GM19452 (cell line): ENCODE measurements at regions not wholly inside any gene's neighbourhood (a gene's known extent, or its start where the extent isn't known, plus 50 kb on each side); places are given as distances from the start of the nearest gene placed in this dataset.

Source experiments
- ATAC-seq: cut with Tn5 transposase; IDR thresholded peaks from one replicate; pipeline ENCODE4 v1.9.1; 2021; ENCODE audit not compliant: unreplicated experiment

- no peak for ATAC-seq
These were observed 323.4 kb downstream of the CDC14C start for GRCh38 chr7:49247759-49248158.

GRCh38 chr7:49255054-49255453, 330.7 kb downstream of the CDC14C start:
- ATAC-seq = no peak

GRCh38 chr7:49260538-49260937, 336.2 kb downstream of the CDC14C start:
- no peak for ATAC-seq

GRCh38 chr7:49261928-49262327, 337.6 kb downstream of the CDC14C start:
- no peak for ATAC-seq

- ATAC-seq = no peak
These were observed 340.2 kb downstream of the CDC14C start for GRCh38 chr7:49264530-49264929.

GRCh38 chr7:49273897-49274296, 349.6 kb downstream of the CDC14C start:
- ATAC-seq = no peak

GRCh38 chr7:49279891-49280290, 355.5 kb downstream of the CDC14C start:
- ATAC-seq = no peak

GRCh38 chr7:49287653-49288052, 363.3 kb downstream of the CDC14C start:
- no peak for ATAC-seq

- no peak for ATAC-seq
These were observed 370.3 kb downstream of the CDC14C start for GRCh38 chr7:49294611-49295010.

GRCh38 chr7:49295146-49295545, 370.8 kb downstream of the CDC14C start:
- ATAC-seq = no peak

- no peak for ATAC-seq
These were observed 373.6 kb downstream of the CDC14C start for GRCh38 chr7:49297958-49298357.

- no peak for ATAC-seq
These were observed 384.4 kb downstream of the CDC14C start for GRCh38 chr7:49308787-49309186.

GRCh38 chr7:49320083-49320482, 395.7 kb downstream of the CDC14C start:
- no peak for ATAC-seq

- ATAC-seq = no peak
These were observed 397.5 kb downstream of the CDC14C start for GRCh38 chr7:49321843-49322242.

GRCh38 chr7:49322476-49322875, 398.1 kb downstream of the CDC14C start:
- ATAC-seq = no peak

- ATAC-seq = no peak
These were observed 399.7 kb downstream of the CDC14C start for GRCh38 chr7:49324040-49324439.

- ATAC-seq = no peak
These were observed 400.4 kb downstream of the CDC14C start for GRCh38 chr7:49324707-49325106.

- no peak for ATAC-seq
These were observed 401.2 kb downstream of the CDC14C start for GRCh38 chr7:49325571-49325970.

- ATAC-seq = no peak
These were observed 402.8 kb downstream of the CDC14C start for GRCh38 chr7:49327155-49327554.

- no peak for ATAC-seq
These were observed 409.0 kb downstream of the CDC14C start for GRCh38 chr7:49333180-49333881.

GRCh38 chr7:49341849-49342248, 417.5 kb downstream of the CDC14C start:
- ATAC-seq = no peak

- no peak for ATAC-seq
These were observed 420.2 kb downstream of the CDC14C start for GRCh38 chr7:49344556-49344955.

- no peak for ATAC-seq
These were observed 422.0 kb downstream of the CDC14C start for GRCh38 chr7:49346195-49346899.
